A673 (cell line): ENCODE measurements at regions not wholly inside any gene's neighbourhood (a gene's known extent, or its start where the extent isn't known, plus 50 kb on each side); places are given as distances from the start of the nearest gene placed in this dataset.

Experiments used
- EZH2 ChIP-seq: fragments of 200-600 bp; sonication (generic); IDR thresholded peaks from 2 replicates; pipeline ENCODE4 v1.6.1; 2017; ENCODE audit warnings: borderline replicate concordance, low read depth, mild to moderate bottlenecking, mixed read lengths, antibody characterized with exemption, low read length; ENCODE audit not compliant: poor library complexity, severe bottlenecking
- TF ChIP-seq, protein P1 (sequence below): fragments of 300-800, 200-600 bp; sonication (generic); conservative IDR thresholded peaks from 2 replicates; pipeline ENCODE4 v1.5.1; 2017; ENCODE audit warnings: low read depth, mild to moderate bottlenecking, antibody characterized with exemption, low read length, moderate library complexity, mixed read lengths

DNA sequence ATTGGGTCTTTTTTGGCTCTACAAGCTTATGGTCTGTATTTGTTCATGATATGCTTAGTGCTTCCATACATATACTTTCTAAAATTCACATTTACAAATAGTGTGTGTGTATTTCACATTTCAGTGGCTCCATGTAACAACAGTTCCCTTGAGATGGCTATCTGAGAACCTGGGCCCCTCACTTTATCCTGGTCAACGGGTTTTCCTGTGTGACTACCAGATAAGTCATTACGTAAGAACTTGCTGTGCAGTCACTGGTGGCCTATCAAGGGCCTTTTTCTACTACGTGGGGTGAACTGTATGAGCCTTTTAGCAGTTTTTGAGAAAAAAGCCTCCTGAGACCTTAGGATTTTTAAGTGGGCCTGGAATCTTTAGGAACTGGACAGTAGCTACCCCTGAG lies 454.1 kb downstream of the PCNX1 start:
- TF ChIP-seq, protein P1, sequence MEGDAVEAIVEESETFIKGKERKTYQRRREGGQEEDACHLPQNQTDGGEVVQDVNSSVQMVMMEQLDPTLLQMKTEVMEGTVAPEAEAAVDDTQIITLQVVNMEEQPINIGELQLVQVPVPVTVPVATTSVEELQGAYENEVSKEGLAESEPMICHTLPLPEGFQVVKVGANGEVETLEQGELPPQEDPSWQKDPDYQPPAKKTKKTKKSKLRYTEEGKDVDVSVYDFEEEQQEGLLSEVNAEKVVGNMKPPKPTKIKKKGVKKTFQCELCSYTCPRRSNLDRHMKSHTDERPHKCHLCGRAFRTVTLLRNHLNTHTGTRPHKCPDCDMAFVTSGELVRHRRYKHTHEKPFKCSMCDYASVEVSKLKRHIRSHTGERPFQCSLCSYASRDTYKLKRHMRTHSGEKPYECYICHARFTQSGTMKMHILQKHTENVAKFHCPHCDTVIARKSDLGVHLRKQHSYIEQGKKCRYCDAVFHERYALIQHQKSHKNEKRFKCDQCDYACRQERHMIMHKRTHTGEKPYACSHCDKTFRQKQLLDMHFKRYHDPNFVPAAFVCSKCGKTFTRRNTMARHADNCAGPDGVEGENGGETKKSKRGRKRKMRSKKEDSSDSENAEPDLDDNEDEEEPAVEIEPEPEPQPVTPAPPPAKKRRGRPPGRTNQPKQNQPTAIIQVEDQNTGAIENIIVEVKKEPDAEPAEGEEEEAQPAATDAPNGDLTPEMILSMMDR: no peak
- no peak for TF ChIP-seq EZH2
